SK-N-SH treated with all-trans-retinoic acid at 6 μM for 48 hours (cell line): ENCODE measurements at regions not wholly inside any gene's neighbourhood (a gene's known extent, or its start where the extent isn't known, plus 50 kb on each side); places are given as distances from the start of the nearest gene placed in this dataset.

ENCODE experiments used
- CSDC2 ChIP-seq: fragments of 250-450 bp; sonication (Bioruptor Pico); IDR thresholded peaks from 2 replicates; pipeline ENCODE4 v1.5.0; 2020; ENCODE audit warnings: mild to moderate bottlenecking, moderate library complexity
- GLIS3 ChIP-seq: fragments of 250-450 bp; sonication (Bioruptor Pico); IDR thresholded peaks from 2 replicates; pipeline ENCODE4 v1.5.0; 2020; ENCODE audit warnings: mild to moderate bottlenecking, moderate library complexity
- PATZ1 ChIP-seq: fragments of 250-450 bp; sonication (Bioruptor Pico); IDR thresholded peaks from 2 replicates; pipeline ENCODE4 v1.8.0; 2020; ENCODE audit warnings: mild to moderate bottlenecking, moderate library complexity, borderline replicate concordance
- POU6F1 ChIP-seq: fragments of 250-450 bp; sonication (Bioruptor Pico); IDR thresholded peaks from 2 replicates; pipeline ENCODE4 v1.8.0; 2021; ENCODE audit warnings: low read depth, mild to moderate bottlenecking, moderate library complexity, borderline replicate concordance
- PPARA ChIP-seq: fragments of 250-450 bp; sonication (Bioruptor Pico); IDR thresholded peaks from 2 replicates; pipeline ENCODE4 v1.5.0; 2020; ENCODE audit warnings: mild to moderate bottlenecking, borderline replicate concordance
- SNAI2 ChIP-seq: fragments of 250-450 bp; sonication (Bioruptor Pico); IDR thresholded peaks from 2 replicates; pipeline ENCODE4 v1.5.0; 2020; ENCODE audit warnings: mild to moderate bottlenecking, moderate library complexity
- TSHZ2 ChIP-seq: fragments of 250-450 bp; sonication (Bioruptor Pico); IDR thresholded peaks from 2 replicates; pipeline ENCODE4 v1.5.0; 2020; ENCODE audit warnings: mild to moderate bottlenecking, moderate library complexity
- ZC3H10 ChIP-seq: fragments of 250-450 bp; sonication (Bioruptor Pico); IDR thresholded peaks from 2 replicates; pipeline ENCODE4 v1.5.1; 2021; ENCODE audit warnings: mild to moderate bottlenecking, moderate library complexity
- ZFP30 ChIP-seq: fragments of 450-650 bp; formaldehyde crosslinking; IDR thresholded peaks from 2 replicates; pipeline ENCODE4 v1.5.0; 2022; ENCODE audit warnings: mild to moderate bottlenecking, moderate library complexity

- TF ChIP-seq ZFP30 (CRISPR knock-in tag) (no peak), CSDC2 (CRISPR knock-in tag) (no peak), PATZ1 (no peak), PPARA (CRISPR knock-in tag) (no peak), TSHZ2 (CRISPR knock-in tag) (no peak), POU6F1 (no peak), ZC3H10 (no peak), SNAI2 (CRISPR knock-in tag) (no peak), GLIS3 (no peak)
Measured at GRCh38 chr2:152942940-152943440, 224.6 kb downstream of the ARL6IP6 start.
